LNCaP clone FGC (cell line): ENCODE measurements at regions not wholly inside any gene's neighbourhood (a gene's known extent, or its start where the extent isn't known, plus 50 kb on each side); places are given as distances from the start of the nearest gene placed in this dataset.
A peak's percentile ranks its signal among the peaks of the same experiment; 100 is the strongest.

Experiments used
- DNase-seq: peaks from one replicate; pipeline ENCODE4 v3.0.0-alpha.2; 2011; ENCODE audit warnings: low read depth
- H3K4me3 ChIP-seq: 2 replicates; pipeline ENCODE4 v1.5.1; 2011; ENCODE audit warnings: mild to moderate bottlenecking, low read depth, low read length, control low read depth
- CTCF ChIP-seq: IDR thresholded peaks from 2 replicates; pipeline ENCODE4 v1.5.1; 2012; ENCODE audit warnings: mild to moderate bottlenecking; ENCODE audit not compliant: control insufficient read depth, insufficient read depth; ENCODE audit errors: extremely low read depth

GRCh38 chr3:79871656-79872055 lies 103.9 kb upstream of the ROBO1 start:
- no peak for TF ChIP-seq CTCF
- DNase-seq, result no peak
- H3K4me3 ChIP-seq, result no peak overlapping the region

GRCh38 chr3:79870313-79870620 lies 102.5 kb upstream of the ROBO1 start:
- no peak for TF ChIP-seq CTCF
- no peak overlapping the region for H3K4me3 ChIP-seq
- no peak for DNase-seq

GRCh38 chr3:79869461-79870312 lies 101.9 kb upstream of the ROBO1 start:
- DNase-seq, result no peak
- no peak overlapping the region for H3K4me3 ChIP-seq
- no peak for TF ChIP-seq CTCF

- DNase-seq, result peak; percentile 42
- no peak overlapping the region for H3K4me3 ChIP-seq
- TF ChIP-seq CTCF, result no peak
These were observed 98.4 kb upstream of the ROBO1 start for GRCh38 chr3:79866162-79866561.

GRCh38 chr3:79864077-79864476 lies 96.3 kb upstream of the ROBO1 start:
- H3K4me3 ChIP-seq, result no peak overlapping the region
- DNase-seq, result no peak
- TF ChIP-seq CTCF, result no peak

- no peak for DNase-seq
- no peak overlapping the region for H3K4me3 ChIP-seq
- no peak for TF ChIP-seq CTCF
These were observed 81.1 kb upstream of the ROBO1 start for GRCh38 chr3:79848876-79849275.

GRCh38 chr3:79847928-79848327 lies 80.1 kb upstream of the ROBO1 start:
- H3K4me3 ChIP-seq, result no peak overlapping the region
- TF ChIP-seq CTCF, result no peak
- DNase-seq, result no peak
